ENCODE measurements at regions not wholly inside any gene's neighbourhood (a gene's known extent, or its start where the extent isn't known, plus 50 kb on each side); places are given as distances from the start of the nearest gene placed in this dataset.

DNA sequence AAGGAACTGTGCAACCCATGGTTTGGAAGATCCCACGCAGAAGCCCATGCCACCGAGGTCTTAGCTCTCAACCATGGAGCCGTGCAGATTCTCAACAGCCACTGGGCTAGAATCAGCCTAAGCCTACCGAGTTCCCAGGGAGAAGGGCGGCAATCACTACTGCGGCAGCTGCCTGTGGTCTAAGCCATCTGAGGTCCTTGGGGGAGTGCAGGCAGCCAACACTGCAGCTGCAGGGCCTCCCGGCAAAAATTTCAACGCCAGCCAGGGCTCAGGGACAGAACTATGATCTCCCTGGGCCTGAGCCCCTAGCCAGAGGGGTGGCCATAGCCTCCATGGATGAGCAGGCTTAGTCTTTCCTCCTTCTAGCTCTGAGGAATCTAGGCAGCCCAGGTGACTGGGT is 156.8 kb upstream of the CLEC14A start:
- no peak overlapping the region for H3K4me3 ChIP-seq (ENCODE audit: low read depth, low read length)
- CTCF ChIA-PET = no interaction called here
- no peak for DNase-seq (ENCODE audit: low read depth, low spot score)
- TF ChIP-seq, protein P1, sequence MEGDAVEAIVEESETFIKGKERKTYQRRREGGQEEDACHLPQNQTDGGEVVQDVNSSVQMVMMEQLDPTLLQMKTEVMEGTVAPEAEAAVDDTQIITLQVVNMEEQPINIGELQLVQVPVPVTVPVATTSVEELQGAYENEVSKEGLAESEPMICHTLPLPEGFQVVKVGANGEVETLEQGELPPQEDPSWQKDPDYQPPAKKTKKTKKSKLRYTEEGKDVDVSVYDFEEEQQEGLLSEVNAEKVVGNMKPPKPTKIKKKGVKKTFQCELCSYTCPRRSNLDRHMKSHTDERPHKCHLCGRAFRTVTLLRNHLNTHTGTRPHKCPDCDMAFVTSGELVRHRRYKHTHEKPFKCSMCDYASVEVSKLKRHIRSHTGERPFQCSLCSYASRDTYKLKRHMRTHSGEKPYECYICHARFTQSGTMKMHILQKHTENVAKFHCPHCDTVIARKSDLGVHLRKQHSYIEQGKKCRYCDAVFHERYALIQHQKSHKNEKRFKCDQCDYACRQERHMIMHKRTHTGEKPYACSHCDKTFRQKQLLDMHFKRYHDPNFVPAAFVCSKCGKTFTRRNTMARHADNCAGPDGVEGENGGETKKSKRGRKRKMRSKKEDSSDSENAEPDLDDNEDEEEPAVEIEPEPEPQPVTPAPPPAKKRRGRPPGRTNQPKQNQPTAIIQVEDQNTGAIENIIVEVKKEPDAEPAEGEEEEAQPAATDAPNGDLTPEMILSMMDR (IDR thresholded peaks at IDR 0.05; ENCODE audit: insufficient read depth, low read length, missing control alignments) = no peak
- POLR2A ChIA-PET = no interaction called here

DNA sequence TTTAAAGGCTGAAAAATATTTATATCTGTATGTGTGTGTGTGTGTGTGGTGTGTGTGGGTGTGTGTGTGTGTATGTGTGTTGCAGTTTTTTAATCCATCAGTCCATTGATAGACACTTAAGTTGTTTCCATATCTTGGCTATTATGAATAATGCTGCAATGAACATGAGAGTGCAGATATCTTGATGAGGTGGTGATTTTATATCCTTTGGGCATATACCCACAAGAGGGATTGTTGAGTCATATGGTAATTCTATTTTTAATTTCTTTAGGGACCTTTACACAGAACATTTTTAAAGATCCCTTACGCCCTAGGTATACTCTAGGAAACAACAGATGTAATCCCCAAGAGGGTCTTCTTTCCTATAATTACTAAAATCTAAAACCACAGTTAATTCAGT is 154.5 kb upstream of the CLEC14A start:
- TF ChIP-seq, protein P1 (IDR thresholded peaks at IDR 0.05; ENCODE audit: insufficient read depth, low read length, missing control alignments) = no peak
- DNase-seq (ENCODE audit: low read depth, low spot score) = no peak
- no peak overlapping the region for H3K4me3 ChIP-seq (ENCODE audit: low read depth, low read length)
- POLR2A ChIA-PET = no interaction called here
- CTCF ChIA-PET = no interaction called here

DNA sequence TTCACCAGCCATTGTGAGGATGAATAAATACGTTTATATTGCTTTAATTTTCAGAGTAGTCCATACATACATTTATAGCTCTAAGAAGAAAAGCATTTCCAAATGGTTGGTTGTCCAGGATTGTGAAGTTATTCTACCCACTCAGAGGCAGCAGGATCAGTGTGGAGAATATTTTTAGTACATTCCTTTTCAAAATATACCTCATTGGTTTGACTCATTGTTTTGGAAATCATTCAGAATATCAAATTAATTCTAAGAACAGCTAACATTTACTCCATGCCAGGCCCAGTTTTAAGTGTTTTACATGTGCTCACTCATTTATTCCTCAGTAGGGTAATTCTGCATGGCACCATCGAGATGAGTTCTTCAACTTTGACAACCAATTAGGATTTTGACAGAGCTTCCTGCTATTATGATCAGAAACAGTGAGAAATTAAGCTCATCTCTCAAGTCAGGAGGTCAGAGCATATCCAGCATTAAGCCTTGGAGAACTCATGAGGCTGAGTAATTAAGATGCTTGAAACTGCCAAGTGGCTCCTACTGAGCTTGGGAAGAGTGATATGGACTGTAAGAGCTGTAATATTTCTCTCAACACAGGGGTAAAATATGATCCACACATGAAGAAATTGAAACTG is 153.3 kb upstream of the CLEC14A start:
- ChIA-PET CTCF (interaction anchor here (1.1 to 1.8 kb wide), 5 partner anchors 10 to 212 kb away, joined by 3 to 8 read pairs (median 3); no protein-coding TSS in a partner anchor), POLR2A (interaction anchor here (0.6 kb wide), 1 partner anchor 10 kb away, joined by 3 read pairs; no protein-coding TSS in a partner anchor)
- no peak overlapping the region for H3K4me3 ChIP-seq (ENCODE audit: low read depth, low read length)
- no peak for DNase-seq (ENCODE audit: low read depth, low spot score)
- TF ChIP-seq, protein P1 (IDR thresholded peaks at IDR 0.05; ENCODE audit: insufficient read depth, low read length, missing control alignments) = no peak

DNA sequence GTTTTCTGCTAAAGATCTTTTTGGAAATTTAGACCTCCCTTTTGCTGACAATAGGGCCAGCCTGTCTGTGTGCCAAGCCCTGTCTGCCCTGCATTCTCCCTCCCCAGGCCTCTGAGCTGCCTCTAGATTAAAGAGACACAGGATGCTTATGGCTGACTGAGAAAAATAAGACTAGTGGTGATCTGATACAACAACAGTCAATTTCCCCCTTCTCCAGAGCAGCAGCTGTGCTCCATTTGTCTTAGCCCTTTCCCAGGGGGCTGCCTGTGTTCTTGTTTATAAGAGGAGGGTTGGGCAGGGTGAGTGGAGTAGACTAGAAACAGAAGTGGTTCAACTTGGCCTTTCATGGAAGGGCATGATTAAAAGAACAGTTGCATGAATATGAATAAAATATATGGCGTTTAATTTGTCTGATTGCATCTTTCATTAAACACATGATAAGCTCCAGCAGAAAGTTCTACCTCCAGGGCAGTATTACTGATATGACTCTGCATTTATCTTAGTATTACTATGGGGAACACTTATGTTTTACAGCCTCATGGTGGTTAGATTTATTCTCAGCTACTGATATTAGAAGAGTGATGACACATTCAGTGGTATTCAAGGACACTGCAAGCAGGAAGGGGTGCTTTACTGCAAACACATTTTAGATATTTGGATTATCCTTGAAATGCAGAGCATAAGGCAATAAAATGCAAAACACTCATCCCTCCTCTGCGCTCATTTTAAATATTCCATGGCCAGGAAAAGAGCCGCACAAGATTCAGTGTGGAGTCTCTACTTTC is 150.2 kb upstream of the CLEC14A start:
- ChIA-PET CTCF (interaction anchor here (1.0 to 1.9 kb wide), 7 partner anchors 14 to 207 kb away, joined by 3 to 8 read pairs (median 4); partner anchors contain the start of gene SSTR1), POLR2A (interaction anchor here (0.7 to 3.4 kb wide), 4 partner anchors 151 to 198 kb away, joined by 3 to 16 read pairs (median 4); partner anchors contain the start of genes CLEC14A and SSTR1)
- TF ChIP-seq, protein P1 (IDR thresholded peaks at IDR 0.05; ENCODE audit: insufficient read depth, low read length, missing control alignments) = peak; percentile 23
- H3K4me3 ChIP-seq (ENCODE audit: low read depth, low read length) = no peak overlapping the region
- peak; percentile 87 for DNase-seq (ENCODE audit: low read depth, low spot score)

DNA sequence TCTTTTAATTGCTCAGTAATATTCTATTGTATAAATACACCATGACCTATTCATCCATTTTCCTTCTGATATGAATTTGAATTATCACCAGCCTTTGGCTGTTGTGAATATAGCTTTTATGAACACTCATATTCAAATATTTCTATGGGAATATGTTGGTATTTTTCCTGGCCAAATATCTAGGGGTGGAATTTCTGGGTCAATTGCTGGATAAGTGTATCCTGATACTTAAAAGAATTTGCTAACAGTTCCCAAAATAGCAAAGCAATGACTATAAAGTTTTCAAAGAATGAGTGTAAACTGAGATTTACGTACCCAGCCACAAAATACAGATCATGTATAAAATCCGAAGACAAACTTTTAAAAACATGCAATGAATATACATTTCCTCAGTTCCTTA is 148.7 kb upstream of the CLEC14A start:
- no peak overlapping the region for H3K4me3 ChIP-seq (ENCODE audit: low read depth, low read length)
- TF ChIP-seq, protein P1 (IDR thresholded peaks at IDR 0.05; ENCODE audit: insufficient read depth, low read length, missing control alignments) = no peak
- ChIA-PET CTCF (interaction anchor here (1.1 to 1.9 kb wide), 6 partner anchors 14 to 418 kb away, joined by 3 to 5 read pairs (median 4); partner anchors contain the start of gene SSTR1), POLR2A (interaction anchor here (1.0 to 3.4 kb wide), 4 partner anchors 149 to 196 kb away, joined by 6 to 16 read pairs (median 8); partner anchors contain the start of gene CLEC14A)
- no peak for DNase-seq (ENCODE audit: low read depth, low spot score)

DNA sequence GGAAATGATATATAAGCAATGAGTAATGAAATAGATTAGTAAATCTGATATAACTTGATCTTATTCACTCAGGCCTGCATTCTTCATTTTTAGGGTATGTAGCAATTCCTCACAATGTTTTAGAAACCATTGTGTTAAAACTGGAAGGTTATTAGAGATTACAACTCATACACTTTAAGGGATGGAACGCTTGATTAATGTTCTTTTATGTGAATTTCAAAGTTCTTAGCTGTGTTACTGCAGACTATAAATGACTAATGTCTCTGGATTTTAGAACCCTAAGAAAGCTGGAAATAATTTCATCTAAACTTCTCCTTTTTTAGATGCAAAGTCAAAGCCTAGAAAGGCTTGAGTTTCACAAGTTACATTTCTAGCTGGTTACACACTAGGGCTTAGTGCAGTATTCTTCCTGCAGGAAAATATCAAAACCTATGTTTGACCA is 148.2 kb upstream of the CLEC14A start:
- ChIA-PET POLR2A (interaction anchor here (1.0 to 3.4 kb wide), 4 partner anchors 149 to 195 kb away, joined by 6 to 16 read pairs (median 8); partner anchors contain the start of gene CLEC14A), CTCF (interaction anchor here (1.2 to 1.6 kb wide), 3 partner anchors 149 to 418 kb away, joined by 3 to 5 read pairs (median 4); partner anchors contain the start of gene SSTR1)
- no peak overlapping the region for H3K4me3 ChIP-seq (ENCODE audit: low read depth, low read length)
- DNase-seq (ENCODE audit: low read depth, low spot score) = peak; percentile 81
- TF ChIP-seq, protein P1 (IDR thresholded peaks at IDR 0.05; ENCODE audit: insufficient read depth, low read length, missing control alignments) = no peak
